HepG2 (cell line): ENCODE measurements at regions not wholly inside any gene's neighbourhood (a gene's known extent, or its start where the extent isn't known, plus 50 kb on each side); places are given as distances from the start of the nearest gene placed in this dataset.
"Not testable (repeated sequence)": the region's sequence is repeated elsewhere in the genome, so short reads cannot be mapped to it uniquely, and the experiment has no call there.

Experiments
- ATAC-seq: fragments of 200-7000 bp; cut with Tn5 transposase; 3 replicates; pipeline ENCODE4 v1.9.1; 2020; ENCODE audit warnings: mild to moderate bottlenecking, moderate library complexity
- BruUV-seq: library from RNA; stranded (reverse); fragments of 400-500 nt; replicated peaks from 2 replicates; lab custom pipeline; 2021; lab: Mats Ljungman, UMichigan
- CTCF ChIA-PET: fragments of 300-600 bp; formaldehyde crosslinking; extraction: SDS; loops from one replicate; lab custom pipeline; 2021; ENCODE audit warnings: low total read pairs, inconsistent platforms, low intra/inter-chr PET ratio; lab: Yijun Ruan, JAX
- POLR2A ChIA-PET: fragments of 350-600 bp; sonication (Branson Sonifier 250); formaldehyde crosslinking; loops from one replicate; lab custom pipeline; 2020; ENCODE audit warnings: antibody characterized with exemption, inconsistent platforms; lab: Yijun Ruan, JAX
- DNase-seq: peaks from one replicate; pipeline ENCODE4 v3.0.0-alpha.2; 2015; ENCODE audit warnings: low spot score
- FAIRE-seq: peaks from 3 replicates; lab custom pipeline; 2011; peaks lifted over from hg19 to GRCh38; lab: Jason Lieb, UNC
- H2AFZ ChIP-seq: one replicate; pipeline ENCODE4 v1.6.1; 2011; ENCODE audit warnings: low read length, inconsistent platforms
- H3K27ac ChIP-seq: fragments of 300-600 bp; 3 replicates; pipeline ENCODE4 v1.8.0; 2011; ENCODE audit warnings: mixed run types, mild to moderate bottlenecking, mixed read lengths, low read length, inconsistent platforms; ENCODE audit not compliant: insufficient read depth; ENCODE audit errors: extremely low read length
- H3K27me3 ChIP-seq, 2 experiments: fragments of 200-600 bp in 1 of 2; 2 replicates in 1 of 2; 3 replicates in 1 of 2; pipeline versions ENCODE4 v1.6.0 to v1.8.0; 2011; ENCODE audit warnings: low read length in 2 of 2, mild to moderate bottlenecking in 2 of 2, moderate library complexity in 2 of 2, inconsistent platforms in 1 of 2; ENCODE audit not compliant: insufficient read depth in 2 of 2, control insufficient read depth in 1 of 2
- H3K36me3 ChIP-seq, 2 experiments: fragments of 200-600 bp in 1 of 2; replicated peaks in 1 of 2; 2 replicates in 1 of 2; 3 replicates in 1 of 2; pipeline versions ENCODE4 v1.5.1 to v1.8.0; 2011; ENCODE audit warnings: low read length in 2 of 2, inconsistent platforms in 1 of 2; ENCODE audit not compliant: insufficient read depth in 2 of 2, control insufficient read depth in 1 of 2
- H3K4me1 ChIP-seq: 2 replicates; pipeline ENCODE4 v1.5.1; 2012; ENCODE audit warnings: low read length, inconsistent platforms; ENCODE audit not compliant: insufficient read depth
- H3K4me2 ChIP-seq: 2 replicates; pipeline ENCODE4 v1.6.0; 2011; ENCODE audit warnings: low read depth, low read length, inconsistent platforms
- H3K4me3 ChIP-seq, 3 experiments: fragments of 200-600 bp in 1 of 3; sonication (generic), shearing (Covaris generic) in 1 of 3; replicated peaks in 1 of 3; 2 replicates each; pipeline ENCODE4 v1.5.1; 2011 to 2016; ENCODE audit warnings: low read length in 3 of 3, inconsistent platforms in 2 of 3, low read depth in 2 of 3, mild to moderate bottlenecking in 2 of 3, control low read depth in 1 of 3, mixed read lengths in 1 of 3; ENCODE audit not compliant: insufficient read depth in 1 of 3
- H3K79me2 ChIP-seq: one replicate; pipeline ENCODE4 v1.6.1; 2011; ENCODE audit warnings: low read length, inconsistent platforms; ENCODE audit not compliant: insufficient read depth
- H3K9ac ChIP-seq: 2 replicates; pipeline ENCODE4 v1.6.0; 2011; ENCODE audit warnings: mild to moderate bottlenecking, low read depth, low read length, inconsistent platforms; ENCODE audit not compliant: insufficient read depth
- H3K9me3 ChIP-seq: 2 replicates; pipeline ENCODE4 v1.5.1; 2012; ENCODE audit warnings: mild to moderate bottlenecking, low read length
- H4K20me1 ChIP-seq: 2 replicates; pipeline ENCODE4 v1.6.0; 2011; ENCODE audit warnings: inconsistent platforms, mild to moderate bottlenecking, low read length, moderate library complexity; ENCODE audit not compliant: insufficient read depth
- ARHGAP35 ChIP-seq: sonication (generic); formaldehyde crosslinking; IDR thresholded peaks from 2 replicates; pipeline ENCODE4 v1.9.0; 2022; ENCODE audit warnings: mild to moderate bottlenecking, inconsistent platforms, moderate library complexity, missing genetic modification reagents, borderline replicate concordance
- CBX1 ChIP-seq: IDR thresholded peaks from one replicate; pipeline ENCODE4 v1.6.1; 2016; ENCODE audit warnings: antibody characterized with exemption, low read depth
- FOSL1 ChIP-seq: sonication (generic); formaldehyde crosslinking; IDR thresholded peaks from 2 replicates; pipeline ENCODE4 v1.9.0; 2021; ENCODE audit warnings: missing genetic modification reagents, borderline replicate concordance
- NCOA1 ChIP-seq: sonication (generic); formaldehyde crosslinking; IDR thresholded peaks from 2 replicates; pipeline ENCODE4 v1.9.0; 2021; ENCODE audit warnings: missing genetic modification reagents
- RBAK ChIP-seq: sonication (generic); formaldehyde crosslinking; IDR thresholded peaks from 2 replicates; pipeline ENCODE4 v1.5.1; 2020; ENCODE audit warnings: mild to moderate bottlenecking, missing genetic modification reagents
- TBP ChIP-seq: sonication (generic); formaldehyde crosslinking; IDR thresholded peaks from 2 replicates; pipeline ENCODE4 v1.5.0; 2020; ENCODE audit warnings: missing genetic modification reagents
- ZNF615 ChIP-seq: sonication (generic); formaldehyde crosslinking; IDR thresholded peaks from 2 replicates; pipeline ENCODE4 v1.5.0; 2020; ENCODE audit warnings: mild to moderate bottlenecking, missing genetic modification reagents, borderline replicate concordance
- ZNF660 ChIP-seq: sonication (generic); formaldehyde crosslinking; IDR thresholded peaks from 2 replicates; pipeline ENCODE4 v1.5.1; 2020; ENCODE audit warnings: mild to moderate bottlenecking, low read depth, missing genetic modification reagents, borderline replicate concordance
- ZNF670 ChIP-seq: sonication (generic); formaldehyde crosslinking; IDR thresholded peaks from 2 replicates; pipeline ENCODE4 v1.8.0; 2022; ENCODE audit warnings: mild to moderate bottlenecking, missing genetic modification reagents, borderline replicate concordance
- ZNF768 ChIP-seq: sonication (generic); formaldehyde crosslinking; IDR thresholded peaks from 2 replicates; pipeline ENCODE4 v1.4.0; 2020; ENCODE audit warnings: missing genetic modification reagents
- ZNF83 ChIP-seq: sonication (generic); formaldehyde crosslinking; IDR thresholded peaks from 2 replicates; pipeline ENCODE4 v1.4.0; 2020; ENCODE audit warnings: missing genetic modification reagents, mild to moderate bottlenecking, borderline replicate concordance
- WGBS: methylation state at CpG from one replicate; pipeline ENCODE4 v1.1.6; 2017; ENCODE audit warnings: low lambda C conversion rate; 5-methylcytosine and 5-hydroxymethylcytosine counted together
- in situ Hi-C: cut with HindIII; loops from 2 replicates; pipeline ENCODE4 v1.10.0; 2017; ENCODE audit warnings: low pct_unique_long_range_greater_than_20kb; ENCODE audit not compliant: extremely low pct_ligation_motif_present
- intact Hi-C: fragments of 100-400 bp; cut with micrococcal nuclease; formaldehyde crosslinking; loops from one replicate; pipeline ENCODE4 v1.10.0; 2022; ENCODE audit not compliant: unreplicated experiment
- TF ChIP-seq, protein P1 (sequence below): sonication (generic); formaldehyde crosslinking; IDR thresholded peaks from 2 replicates; pipeline ENCODE4 v1.4.0; 2020; ENCODE audit warnings: missing genetic modification reagents
- TF ChIP-seq, protein P2 (sequence below): sonication (generic); formaldehyde crosslinking; IDR thresholded peaks from 2 replicates; pipeline ENCODE4; 2020; ENCODE audit warnings: missing genetic modification reagents, mild to moderate bottlenecking, borderline replicate concordance
- TF ChIP-seq, protein P3 (sequence below): sonication (generic); formaldehyde crosslinking; conservative IDR thresholded peaks from 2 replicates; pipeline ENCODE4 v1.8.1; 2023; ENCODE audit warnings: missing genetic modification reagents

DNA sequence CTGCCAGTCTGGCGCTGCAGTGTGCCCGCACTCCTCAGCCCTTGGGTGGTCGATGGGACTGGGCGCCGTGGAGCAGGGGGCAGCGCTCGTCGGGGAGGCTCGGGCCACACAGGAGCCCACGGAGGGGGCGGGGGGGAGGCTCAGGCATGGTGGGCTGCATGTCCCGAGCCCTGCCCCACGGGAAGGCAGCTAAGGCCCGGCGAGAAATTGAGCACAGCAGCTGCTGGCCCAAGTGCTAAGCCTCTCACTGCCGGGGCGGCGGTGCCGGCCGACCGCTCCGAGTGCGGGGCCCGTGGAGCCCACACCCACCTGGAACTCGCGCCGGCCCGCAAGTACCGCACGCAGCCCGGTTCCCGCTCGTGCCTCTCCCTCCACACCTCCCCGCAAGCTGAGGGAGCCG lies 63.6 kb upstream of the CD28 start:
- H3K9me3 ChIP-seq, intact Hi-C loops, H3K79me2 ChIP-seq, H3K27me3 ChIP-seq, DNase-seq, FAIRE-seq, H3K4me3 ChIP-seq, H3K27ac ChIP-seq, CTCF ChIA-PET, ATAC-seq, POLR2A ChIA-PET, H4K20me1 ChIP-seq, H3K36me3 ChIP-seq, H2AFZ ChIP-seq, in situ Hi-C loops, H3K4me2 ChIP-seq, BruUV-seq, H3K9ac ChIP-seq: not testable (repeated sequence)
- TF ChIP-seq ZNF768 (CRISPR knock-in tag) = peak; percentile 35; the same call in 1 of the 2 replicates
- over 99% methylated on average over 28 of the region's 35 CpGs for WGBS
- H3K4me1 ChIP-seq = peaks cover 26% of the 10 kb centered on the region

DNA sequence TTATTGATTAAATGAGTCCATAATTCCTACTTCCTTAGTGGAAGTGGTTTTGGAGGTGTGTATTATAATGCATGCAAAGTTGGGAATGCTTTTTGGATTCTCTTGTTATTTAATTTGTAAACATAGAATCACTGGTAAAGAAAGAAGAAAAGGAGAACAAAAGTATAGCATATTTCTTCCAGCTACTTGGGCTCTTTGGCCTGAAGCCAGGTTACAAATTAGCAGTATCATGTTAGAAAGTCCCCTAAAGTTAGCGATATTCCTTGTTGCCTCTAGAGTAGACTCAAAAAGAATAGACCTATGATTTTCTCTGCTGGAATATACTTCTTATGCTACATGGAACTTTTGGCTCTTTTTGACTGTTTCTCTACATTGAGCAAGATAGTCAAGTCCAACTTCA lies 60.6 kb upstream of the CD28 start:
- FAIRE-seq (no peak), DNase-seq (no peak), ATAC-seq (no peak)
- ChIA-PET POLR2A (no interaction called here), CTCF (no interaction called here)
- H3K27me3 ChIP-seq = no peaks in the 10 kb centered on the region
- H3K36me3 ChIP-seq = no peaks in the 10 kb centered on the region
- no peak overlapping the region for H3K9ac ChIP-seq
- in situ Hi-C loops = loop anchor here (5.0 kb wide), 1 partner anchor 136 kb away; no protein-coding TSS in a partner anchor
- BruUV-seq = no TSS peak
- no peaks in the 10 kb centered on the region for H4K20me1 ChIP-seq
- H3K4me1 ChIP-seq = peaks cover 50% of the 10 kb centered on the region
- WGBS = 94% methylated on average over 1 of the region's 1 CpG
- H3K9me3 ChIP-seq = no peaks in the 10 kb centered on the region
- no peak overlapping the region for H2AFZ ChIP-seq
- intact Hi-C loops = no loop called here
- H3K79me2 ChIP-seq = no peaks in the 10 kb centered on the region
- H3K27ac ChIP-seq = no peak overlapping the region
- H3K4me3 ChIP-seq = no peak overlapping the region
- no peak overlapping the region for H3K4me2 ChIP-seq
- TF ChIP-seq FOSL1 (CRISPR knock-in tag) (no peak), ZNF670 (CRISPR knock-in tag) (no peak), TBP (CRISPR knock-in tag) (no peak), ARHGAP35 (CRISPR knock-in tag) (no peak), ZNF83 (CRISPR knock-in tag) (no peak), ZNF660 (CRISPR knock-in tag) (no peak), NCOA1 (CRISPR knock-in tag) (no peak), ZNF615 (no peak), RBAK (CRISPR knock-in tag) (no peak), CBX1 (no peak)
- TF ChIP-seq, protein P1, sequence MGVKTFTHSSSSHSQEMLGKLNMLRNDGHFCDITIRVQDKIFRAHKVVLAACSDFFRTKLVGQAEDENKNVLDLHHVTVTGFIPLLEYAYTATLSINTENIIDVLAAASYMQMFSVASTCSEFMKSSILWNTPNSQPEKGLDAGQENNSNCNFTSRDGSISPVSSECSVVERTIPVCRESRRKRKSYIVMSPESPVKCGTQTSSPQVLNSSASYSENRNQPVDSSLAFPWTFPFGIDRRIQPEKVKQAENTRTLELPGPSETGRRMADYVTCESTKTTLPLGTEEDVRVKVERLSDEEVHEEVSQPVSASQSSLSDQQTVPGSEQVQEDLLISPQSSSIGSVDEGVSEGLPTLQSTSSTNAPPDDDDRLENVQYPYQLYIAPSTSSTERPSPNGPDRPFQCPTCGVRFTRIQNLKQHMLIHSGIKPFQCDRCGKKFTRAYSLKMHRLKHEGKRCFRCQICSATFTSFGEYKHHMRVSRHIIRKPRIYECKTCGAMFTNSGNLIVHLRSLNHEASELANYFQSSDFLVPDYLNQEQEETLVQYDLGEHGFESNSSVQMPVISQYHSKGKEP (CRISPR knock-in tag) = no peak
- TF ChIP-seq, protein P2, sequence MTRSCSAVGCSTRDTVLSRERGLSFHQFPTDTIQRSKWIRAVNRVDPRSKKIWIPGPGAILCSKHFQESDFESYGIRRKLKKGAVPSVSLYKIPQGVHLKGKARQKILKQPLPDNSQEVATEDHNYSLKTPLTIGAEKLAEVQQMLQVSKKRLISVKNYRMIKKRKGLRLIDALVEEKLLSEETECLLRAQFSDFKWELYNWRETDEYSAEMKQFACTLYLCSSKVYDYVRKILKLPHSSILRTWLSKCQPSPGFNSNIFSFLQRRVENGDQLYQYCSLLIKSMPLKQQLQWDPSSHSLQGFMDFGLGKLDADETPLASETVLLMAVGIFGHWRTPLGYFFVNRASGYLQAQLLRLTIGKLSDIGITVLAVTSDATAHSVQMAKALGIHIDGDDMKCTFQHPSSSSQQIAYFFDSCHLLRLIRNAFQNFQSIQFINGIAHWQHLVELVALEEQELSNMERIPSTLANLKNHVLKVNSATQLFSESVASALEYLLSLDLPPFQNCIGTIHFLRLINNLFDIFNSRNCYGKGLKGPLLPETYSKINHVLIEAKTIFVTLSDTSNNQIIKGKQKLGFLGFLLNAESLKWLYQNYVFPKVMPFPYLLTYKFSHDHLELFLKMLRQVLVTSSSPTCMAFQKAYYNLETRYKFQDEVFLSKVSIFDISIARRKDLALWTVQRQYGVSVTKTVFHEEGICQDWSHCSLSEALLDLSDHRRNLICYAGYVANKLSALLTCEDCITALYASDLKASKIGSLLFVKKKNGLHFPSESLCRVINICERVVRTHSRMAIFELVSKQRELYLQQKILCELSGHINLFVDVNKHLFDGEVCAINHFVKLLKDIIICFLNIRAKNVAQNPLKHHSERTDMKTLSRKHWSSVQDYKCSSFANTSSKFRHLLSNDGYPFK = no peak
- TF ChIP-seq, protein P3, sequence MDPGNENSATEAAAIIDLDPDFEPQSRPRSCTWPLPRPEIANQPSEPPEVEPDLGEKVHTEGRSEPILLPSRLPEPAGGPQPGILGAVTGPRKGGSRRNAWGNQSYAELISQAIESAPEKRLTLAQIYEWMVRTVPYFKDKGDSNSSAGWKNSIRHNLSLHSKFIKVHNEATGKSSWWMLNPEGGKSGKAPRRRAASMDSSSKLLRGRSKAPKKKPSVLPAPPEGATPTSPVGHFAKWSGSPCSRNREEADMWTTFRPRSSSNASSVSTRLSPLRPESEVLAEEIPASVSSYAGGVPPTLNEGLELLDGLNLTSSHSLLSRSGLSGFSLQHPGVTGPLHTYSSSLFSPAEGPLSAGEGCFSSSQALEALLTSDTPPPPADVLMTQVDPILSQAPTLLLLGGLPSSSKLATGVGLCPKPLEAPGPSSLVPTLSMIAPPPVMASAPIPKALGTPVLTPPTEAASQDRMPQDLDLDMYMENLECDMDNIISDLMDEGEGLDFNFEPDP (CRISPR knock-in tag) = no peak
